HepG2 (cell line): ENCODE measurements at regions not wholly inside any gene's neighbourhood (a gene's known extent, or its start where the extent isn't known, plus 50 kb on each side); places are given as distances from the start of the nearest gene placed in this dataset.

Experiments
- ATAC-seq: fragments of 200-7000 bp; cut with Tn5 transposase; 3 replicates; pipeline ENCODE4 v1.9.1; 2020; ENCODE audit warnings: mild to moderate bottlenecking, moderate library complexity
- BruUV-seq: library from RNA; stranded (reverse); fragments of 400-500 nt; replicated peaks from 2 replicates; lab custom pipeline; 2021; lab: Mats Ljungman, UMichigan
- CTCF ChIA-PET: fragments of 300-600 bp; formaldehyde crosslinking; extraction: SDS; loops from one replicate; lab custom pipeline; 2021; ENCODE audit warnings: low total read pairs, inconsistent platforms, low intra/inter-chr PET ratio; lab: Yijun Ruan, JAX
- POLR2A ChIA-PET: fragments of 350-600 bp; sonication (Branson Sonifier 250); formaldehyde crosslinking; loops from one replicate; lab custom pipeline; 2020; ENCODE audit warnings: antibody characterized with exemption, inconsistent platforms; lab: Yijun Ruan, JAX
- DNase-seq: peaks from one replicate; pipeline ENCODE4 v3.0.0-alpha.2; 2015; ENCODE audit warnings: low spot score
- FAIRE-seq: peaks from 3 replicates; lab custom pipeline; 2011; peaks lifted over from hg19 to GRCh38; lab: Jason Lieb, UNC
- H2AFZ ChIP-seq: one replicate; pipeline ENCODE4 v1.6.1; 2011; ENCODE audit warnings: low read length, inconsistent platforms
- H3K27ac ChIP-seq: fragments of 300-600 bp; 3 replicates; pipeline ENCODE4 v1.8.0; 2011; ENCODE audit warnings: mixed run types, mild to moderate bottlenecking, mixed read lengths, low read length, inconsistent platforms; ENCODE audit not compliant: insufficient read depth; ENCODE audit errors: extremely low read length
- H3K27me3 ChIP-seq, 2 experiments: fragments of 200-600 bp in 1 of 2; 2 replicates in 1 of 2; 3 replicates in 1 of 2; pipeline versions ENCODE4 v1.6.0 to v1.8.0; 2011; ENCODE audit warnings: low read length in 2 of 2, mild to moderate bottlenecking in 2 of 2, moderate library complexity in 2 of 2, inconsistent platforms in 1 of 2; ENCODE audit not compliant: insufficient read depth in 2 of 2, control insufficient read depth in 1 of 2
- H3K36me3 ChIP-seq, 2 experiments: fragments of 200-600 bp in 1 of 2; replicated peaks in 1 of 2; 2 replicates in 1 of 2; 3 replicates in 1 of 2; pipeline versions ENCODE4 v1.5.1 to v1.8.0; 2011; ENCODE audit warnings: low read length in 2 of 2, inconsistent platforms in 1 of 2; ENCODE audit not compliant: insufficient read depth in 2 of 2, control insufficient read depth in 1 of 2
- H3K4me1 ChIP-seq: 2 replicates; pipeline ENCODE4 v1.5.1; 2012; ENCODE audit warnings: low read length, inconsistent platforms; ENCODE audit not compliant: insufficient read depth
- H3K4me2 ChIP-seq: 2 replicates; pipeline ENCODE4 v1.6.0; 2011; ENCODE audit warnings: low read depth, low read length, inconsistent platforms
- H3K4me3 ChIP-seq, 3 experiments: fragments of 200-600 bp in 1 of 3; sonication (generic), shearing (Covaris generic) in 1 of 3; replicated peaks in 1 of 3; 2 replicates each; pipeline ENCODE4 v1.5.1; 2011 to 2016; ENCODE audit warnings: low read length in 3 of 3, inconsistent platforms in 2 of 3, low read depth in 2 of 3, mild to moderate bottlenecking in 2 of 3, control low read depth in 1 of 3, mixed read lengths in 1 of 3; ENCODE audit not compliant: insufficient read depth in 1 of 3
- H3K79me2 ChIP-seq: one replicate; pipeline ENCODE4 v1.6.1; 2011; ENCODE audit warnings: low read length, inconsistent platforms; ENCODE audit not compliant: insufficient read depth
- H3K9ac ChIP-seq: 2 replicates; pipeline ENCODE4 v1.6.0; 2011; ENCODE audit warnings: mild to moderate bottlenecking, low read depth, low read length, inconsistent platforms; ENCODE audit not compliant: insufficient read depth
- H3K9me3 ChIP-seq: 2 replicates; pipeline ENCODE4 v1.5.1; 2012; ENCODE audit warnings: mild to moderate bottlenecking, low read length
- H4K20me1 ChIP-seq: 2 replicates; pipeline ENCODE4 v1.6.0; 2011; ENCODE audit warnings: inconsistent platforms, mild to moderate bottlenecking, low read length, moderate library complexity; ENCODE audit not compliant: insufficient read depth
- BATF2 ChIP-seq: sonication (generic); formaldehyde crosslinking; IDR thresholded peaks from 2 replicates; pipeline ENCODE4 v1.8.0; 2022; ENCODE audit warnings: mild to moderate bottlenecking, missing genetic modification reagents, moderate library complexity
- CREBL2 ChIP-seq: sonication (generic); formaldehyde crosslinking; IDR thresholded peaks from 2 replicates; pipeline ENCODE4 v1.8.1; 2023; ENCODE audit warnings: missing genetic modification reagents, mild to moderate bottlenecking, borderline replicate concordance
- FOXA1 ChIP-seq, 2 experiments: fragments of 450-650 bp in 1 of 2; sonication (generic) in 1 of 2; formaldehyde crosslinking in 1 of 2; IDR thresholded peaks; 2 replicates each; pipeline versions ENCODE4 v1.4.0 to v1.6.1; 2016 to 2020; ENCODE audit warnings: missing genetic modification reagents in 1 of 2
- IRX3 ChIP-seq: sonication (generic); formaldehyde crosslinking; IDR thresholded peaks from 2 replicates; pipeline ENCODE4 v1.8.1; 2023; ENCODE audit warnings: mild to moderate bottlenecking, low read depth, missing genetic modification reagents, borderline replicate concordance
- KAT7 ChIP-seq: IDR thresholded peaks from 2 replicates; pipeline ENCODE4 v1.6.1; 2018; ENCODE audit warnings: borderline replicate concordance, missing compliant biosample characterization
- MBNL3 ChIP-seq: fragments of 250-450 bp; sonication (Bioruptor Pico); conservative IDR thresholded peaks from 2 replicates; pipeline ENCODE4 v1.8.0; 2022; ENCODE audit warnings: mild to moderate bottlenecking, inconsistent platforms
- MYC ChIP-seq: sonication (generic); formaldehyde crosslinking; IDR thresholded peaks from 2 replicates; pipeline ENCODE4 v1.9.0; 2021; ENCODE audit warnings: missing genetic modification reagents, borderline replicate concordance
- NFYB ChIP-seq: sonication (generic); formaldehyde crosslinking; IDR thresholded peaks from 2 replicates; pipeline ENCODE4 v1.4.0; 2020; ENCODE audit warnings: missing genetic modification reagents
- RFXAP ChIP-seq: sonication (generic); formaldehyde crosslinking; IDR thresholded peaks from 2 replicates; pipeline ENCODE4 v1.4.0; 2020; ENCODE audit warnings: missing genetic modification reagents, borderline replicate concordance
- SIX1 ChIP-seq: sonication (generic); formaldehyde crosslinking; IDR thresholded peaks from 2 replicates; pipeline ENCODE4 v1.4.0; 2020; ENCODE audit warnings: missing genetic modification reagents, borderline replicate concordance
- ZBED4 ChIP-seq: sonication (generic); formaldehyde crosslinking; IDR thresholded peaks from 2 replicates; pipeline ENCODE4 v1.4.0; 2020; ENCODE audit warnings: missing genetic modification reagents, borderline replicate concordance
- ZFX ChIP-seq: sonication (generic); formaldehyde crosslinking; IDR thresholded peaks from 2 replicates; pipeline ENCODE4 v1.4.0; 2020; ENCODE audit warnings: mild to moderate bottlenecking, low read depth, missing genetic modification reagents, moderate library complexity
- ZFYVE20 ChIP-seq: sonication (generic); formaldehyde crosslinking; IDR thresholded peaks from 2 replicates; pipeline ENCODE4 v1.8.0; 2023; ENCODE audit warnings: low read depth, mild to moderate bottlenecking, moderate library complexity, missing genetic modification reagents, borderline replicate concordance
- ZNF292 ChIP-seq: sonication (generic); formaldehyde crosslinking; IDR thresholded peaks from 2 replicates; pipeline ENCODE4 v1.8.1; 2022; ENCODE audit warnings: mild to moderate bottlenecking, low read depth, missing genetic modification reagents, borderline replicate concordance
- ZNF317 ChIP-seq: sonication (generic); formaldehyde crosslinking; IDR thresholded peaks from 2 replicates; pipeline ENCODE4 v1.5.0; 2020; ENCODE audit warnings: mild to moderate bottlenecking, missing genetic modification reagents
- ZNF800 ChIP-seq: sonication (generic); formaldehyde crosslinking; IDR thresholded peaks from 2 replicates; pipeline ENCODE4 v1.4.0; 2020; ENCODE audit warnings: missing genetic modification reagents
- ZNF879 ChIP-seq: sonication (generic); formaldehyde crosslinking; IDR thresholded peaks from 2 replicates; pipeline ENCODE4 v1.8.1; 2023; ENCODE audit warnings: missing genetic modification reagents
- WGBS: methylation state at CpG from one replicate; pipeline ENCODE4 v1.1.6; 2017; ENCODE audit warnings: low lambda C conversion rate; 5-methylcytosine and 5-hydroxymethylcytosine counted together
- in situ Hi-C: cut with HindIII; loops from 2 replicates; pipeline ENCODE4 v1.10.0; 2017; ENCODE audit warnings: low pct_unique_long_range_greater_than_20kb; ENCODE audit not compliant: extremely low pct_ligation_motif_present
- intact Hi-C: fragments of 100-400 bp; cut with micrococcal nuclease; formaldehyde crosslinking; loops from one replicate; pipeline ENCODE4 v1.10.0; 2022; ENCODE audit not compliant: unreplicated experiment

- no peaks in the 10 kb centered on the region for H4K20me1 ChIP-seq
- in situ Hi-C loops (no loop called here), intact Hi-C loops (no loop called here)
- H3K27me3 ChIP-seq: no peaks in the 10 kb centered on the region
- BruUV-seq: no TSS peak
- H3K27ac ChIP-seq: no peak overlapping the region
- no peaks in the 10 kb centered on the region for H3K9me3 ChIP-seq
- POLR2A ChIA-PET: no interaction called here
- no peaks in the 10 kb centered on the region for H3K36me3 ChIP-seq
- DNase-seq (no peak), FAIRE-seq (no peak), ATAC-seq (no peak)
- CTCF ChIA-PET: no interaction called here
- no peaks in the 10 kb centered on the region for H3K79me2 ChIP-seq
- no peak overlapping the region for H3K4me3 ChIP-seq
- 7% methylated on average over 7 of the region's 7 CpGs for WGBS
- no peak overlapping the region for H3K4me2 ChIP-seq
- H2AFZ ChIP-seq: no peak overlapping the region
- no peaks in the 10 kb centered on the region for H3K4me1 ChIP-seq
- H3K9ac ChIP-seq: no peak overlapping the region
- TF ChIP-seq ZFYVE20 (CRISPR knock-in tag): no peak
- TF ChIP-seq BATF2 (CRISPR knock-in tag): no peak
- no peak for TF ChIP-seq ZNF317 (CRISPR knock-in tag)
- TF ChIP-seq ZFX: no peak
- TF ChIP-seq IRX3 (CRISPR knock-in tag): no peak
- no peak for TF ChIP-seq MBNL3 (CRISPR knock-in tag)
- no peak for TF ChIP-seq KAT7 (CRISPR knock-in tag)
- no peak for TF ChIP-seq RFXAP (CRISPR knock-in tag)
- TF ChIP-seq ZNF800: no peak
- TF ChIP-seq SIX1 (CRISPR knock-in tag): no peak
- TF ChIP-seq MYC (CRISPR knock-in tag): no peak
- no peak for TF ChIP-seq CREBL2 (CRISPR knock-in tag)
- TF ChIP-seq ZNF292 (CRISPR knock-in tag): no peak
- TF ChIP-seq FOXA1 (IDR thresholded peaks at IDR 0.05): no peak
- TF ChIP-seq FOXA1 (CRISPR knock-in tag; IDR thresholded peaks at IDR 0.05): no peak
- no peak for TF ChIP-seq ZBED4 (CRISPR knock-in tag)
- no peak for TF ChIP-seq NFYB (CRISPR knock-in tag)
- TF ChIP-seq ZNF879: no peak
Measured at GRCh38 chr5:87732875-87733768, 320.4 kb upstream of the CCNH start.
